ENCODE measurements at regions not wholly inside any gene's neighbourhood (a gene's known extent, or its start where the extent isn't known, plus 50 kb on each side); places are given as distances from the start of the nearest gene placed in this dataset.

GRCh38 chr18:41604964-41605363 lies 350.1 kb upstream of the PIK3C3 start:
- TF ChIP-seq CTCF (IDR thresholded peaks at IDR 0.05) (no peak), POLR2A (IDR thresholded peaks at IDR 0.05) (no peak), POLR2AphosphoS5 (IDR thresholded peaks at IDR 0.05) (no peak), EP300 (IDR thresholded peaks at IDR 0.05) (no peak)
